ENCODE measurements at regions not wholly inside any gene's neighbourhood (a gene's known extent, or its start where the extent isn't known, plus 50 kb on each side); places are given as distances from the start of the nearest gene placed in this dataset.

DNA sequence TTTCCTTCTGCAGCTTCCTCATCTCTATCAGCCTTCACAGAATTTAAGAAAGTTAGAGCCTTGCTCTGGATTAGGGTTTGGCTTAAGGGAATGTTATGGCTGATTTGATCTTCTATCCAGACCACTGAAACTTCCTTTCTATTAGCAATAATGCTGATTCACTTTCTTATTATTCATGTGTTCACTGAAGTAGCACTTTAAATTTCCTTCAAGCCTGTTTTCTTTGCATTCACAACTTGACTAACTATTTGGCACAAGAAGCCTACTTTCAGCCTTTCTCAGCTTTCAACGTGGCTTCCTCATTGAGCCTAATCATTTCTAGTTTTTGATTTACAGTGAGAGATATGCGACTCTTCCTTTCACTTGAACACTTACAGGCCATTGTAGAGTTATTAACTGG lies 528.5 kb downstream of the PLPP3 start:
- intact Hi-C loops (cut with micrococcal nuclease), result no loop called here
- ATAC-seq, result no peak

DNA sequence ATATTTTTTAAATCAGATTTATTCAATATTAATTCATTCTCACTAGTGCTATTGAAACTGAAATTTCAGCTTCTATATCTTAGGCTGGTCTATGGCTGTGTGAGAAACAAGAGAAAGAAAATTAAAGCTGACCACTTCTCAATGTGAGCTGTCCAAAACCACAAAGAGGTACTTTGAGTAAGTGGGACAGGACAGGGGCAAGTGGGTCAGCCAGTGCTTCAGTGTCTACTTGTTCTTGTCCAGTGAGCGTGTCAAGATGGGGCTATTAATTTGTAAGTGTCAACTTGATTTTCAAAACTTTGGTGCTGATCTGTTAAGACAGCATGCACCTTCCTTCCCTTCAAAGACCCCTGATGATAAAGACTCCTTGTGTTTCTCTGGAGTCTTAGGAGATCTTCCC lies 533.9 kb downstream of the PLPP3 start:
- intact Hi-C loops (cut with micrococcal nuclease), result no loop called here
- DNase-seq (no peak), ATAC-seq (no peak)

More for the DNA sequence above, 528.5 kb downstream of the PLPP3 start:
- DNase-seq, result no peak

DNA sequence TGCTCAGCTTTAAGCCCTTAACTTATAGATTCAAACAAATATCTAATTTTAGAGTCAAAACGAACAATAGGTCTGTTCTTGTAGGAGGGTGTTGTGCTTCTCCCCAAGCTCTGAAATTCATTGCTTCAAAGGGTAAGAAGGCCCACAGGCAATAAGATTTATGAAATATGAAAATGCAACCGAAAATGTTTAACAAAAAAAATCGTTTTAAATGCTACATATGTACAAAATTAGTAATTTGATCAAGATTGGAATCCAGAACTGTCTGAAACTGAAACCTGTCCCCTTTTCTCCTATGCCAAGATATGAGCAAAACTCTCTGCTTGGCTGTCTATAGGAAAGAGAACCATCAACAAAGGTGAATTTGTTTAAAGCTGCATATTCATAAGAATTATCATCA lies 534.3 kb downstream of the PLPP3 start:
- ATAC-seq (no peak), DNase-seq (no peak)
- intact Hi-C loops (cut with micrococcal nuclease), result no loop called here

DNA sequence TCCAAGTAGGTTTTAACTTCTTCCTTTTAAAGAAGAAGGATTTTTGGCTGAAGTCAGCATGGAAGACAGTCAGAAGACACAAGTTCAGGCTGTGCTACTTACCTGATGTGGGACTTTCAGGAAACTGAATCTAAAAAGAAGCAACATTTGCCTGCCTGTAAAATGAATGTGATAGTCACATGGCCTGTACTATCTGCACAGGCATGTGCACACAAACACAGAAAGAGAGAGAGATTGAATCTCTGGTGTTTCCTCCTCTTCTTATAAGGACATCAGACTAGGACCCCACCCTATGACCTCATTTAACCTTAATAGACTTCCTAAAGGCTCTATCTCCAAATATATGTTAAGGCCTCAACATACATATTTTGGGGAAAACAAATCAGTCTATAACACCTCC lies 542.9 kb downstream of the PLPP3 start:
- intact Hi-C loops (cut with micrococcal nuclease), result no loop called here
- no peak for DNase-seq
- no peak for ATAC-seq

DNA sequence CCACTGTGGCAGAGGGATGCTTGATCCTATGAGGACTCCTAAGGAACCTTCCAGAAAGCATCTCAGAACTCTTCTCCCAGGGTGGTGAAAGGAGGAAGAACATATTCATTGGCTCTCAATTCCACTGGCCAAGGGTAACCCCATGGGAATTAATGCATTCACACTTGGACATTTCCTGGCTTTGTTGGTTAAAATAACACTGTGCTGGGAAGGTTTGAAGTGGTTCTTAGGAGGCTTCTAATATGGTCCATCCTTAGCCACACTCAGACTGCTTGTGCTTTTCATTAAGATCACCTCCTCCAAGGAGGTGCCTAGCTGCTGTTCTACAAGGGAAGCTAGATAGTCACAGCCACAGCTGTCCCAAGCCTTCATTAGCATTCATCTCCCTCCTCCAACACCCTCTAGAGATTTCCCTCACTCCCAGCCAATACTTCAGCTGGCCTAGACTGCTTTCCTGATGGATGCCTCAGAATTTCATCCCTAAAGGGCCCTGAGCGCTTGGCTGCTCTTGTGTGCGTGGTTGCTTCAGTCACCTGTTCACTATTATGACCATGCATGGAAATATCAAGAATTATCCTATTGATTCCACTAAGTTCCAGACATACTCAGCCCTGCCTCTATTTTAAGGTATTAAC lies 544.4 kb downstream of the PLPP3 start:
- intact Hi-C loops (cut with micrococcal nuclease), result no loop called here
- peak; percentile 76 for ATAC-seq
- no peak for DNase-seq

DNA sequence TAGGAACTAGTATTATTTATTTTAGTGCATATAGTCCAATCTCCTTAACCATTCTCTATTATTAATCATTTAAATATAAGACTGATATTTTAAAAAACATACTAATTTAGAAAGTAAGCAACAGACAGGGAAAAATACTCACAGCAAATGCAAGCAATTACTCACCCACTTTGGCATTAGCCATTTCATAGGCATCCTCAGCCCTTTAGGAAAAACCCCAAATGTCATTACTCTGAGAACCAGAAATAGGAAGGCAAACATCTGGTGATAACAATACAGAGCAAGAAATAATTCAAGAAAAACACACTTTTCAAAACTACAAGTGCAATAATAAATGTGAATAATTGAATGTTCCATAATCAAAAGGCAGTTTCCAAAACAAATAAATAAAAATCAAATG lies 545.1 kb downstream of the PLPP3 start:
- ATAC-seq (peak; percentile 58), DNase-seq (no peak)
- intact Hi-C loops (cut with micrococcal nuclease), result no loop called here

DNA sequence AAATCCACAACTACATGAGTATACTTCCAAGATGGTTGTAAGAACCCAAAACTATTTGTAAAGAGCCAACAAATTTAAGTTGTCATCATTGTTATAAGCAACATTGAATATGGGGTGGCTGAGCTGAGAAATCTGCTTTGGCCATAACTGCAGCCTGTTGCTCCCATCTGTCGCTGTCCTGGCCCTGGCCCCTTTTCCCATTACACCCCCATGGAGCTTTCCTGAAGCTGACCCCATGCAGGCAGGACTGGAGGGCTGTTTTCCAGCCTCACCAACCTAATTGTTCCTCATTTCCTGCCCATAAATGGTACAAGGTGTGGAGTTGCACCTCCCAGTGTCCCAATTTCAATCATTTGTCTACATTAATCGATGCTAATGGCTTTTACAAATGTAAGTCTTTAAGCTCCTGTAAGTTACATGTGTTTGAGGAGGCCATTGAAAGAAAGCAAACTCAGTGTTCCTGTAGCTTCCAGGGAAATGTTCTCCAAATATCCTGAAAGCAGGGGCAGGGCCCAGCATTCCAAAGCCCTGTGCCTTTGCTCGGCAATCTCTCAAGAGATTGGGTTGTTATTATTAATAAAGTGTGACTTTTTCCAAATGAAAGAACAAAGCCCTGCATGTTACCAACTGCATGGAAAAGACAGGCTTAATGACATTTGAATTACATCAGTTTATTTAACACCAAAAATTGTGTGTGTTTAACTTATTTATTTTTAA lies 545.9 kb downstream of the PLPP3 start:
- intact Hi-C loops (cut with micrococcal nuclease), result no loop called here
- DNase-seq (no peak), ATAC-seq (peak; percentile 46)

DNA sequence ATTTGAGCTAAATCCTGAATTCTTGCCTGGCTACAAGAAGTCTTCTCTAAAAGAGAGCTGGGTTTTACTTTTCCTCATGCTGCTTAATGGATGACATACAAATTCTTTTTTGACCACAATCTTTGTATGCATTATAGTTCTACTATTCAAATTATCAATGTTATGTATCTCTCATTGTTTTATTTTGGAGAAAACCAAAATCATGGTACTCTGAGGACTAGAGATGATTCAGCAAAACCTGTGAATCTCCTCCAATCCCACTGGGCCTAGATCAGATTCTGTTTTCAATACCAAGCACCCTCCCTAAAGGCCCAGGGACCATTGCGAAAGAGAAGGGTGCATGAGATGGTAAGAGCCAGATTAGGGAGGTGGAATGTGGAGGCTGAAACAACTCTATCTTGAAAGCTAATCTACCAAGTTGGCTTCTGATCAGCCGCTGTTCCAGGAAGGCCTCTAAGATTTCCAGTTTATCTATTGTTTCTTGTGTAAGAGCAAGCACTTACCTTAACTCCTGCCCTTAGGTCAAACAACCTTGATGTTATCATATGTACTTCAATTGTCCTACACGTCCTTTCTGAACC lies 547.2 kb downstream of the PLPP3 start:
- ATAC-seq, result no peak
- intact Hi-C loops (cut with micrococcal nuclease), result no loop called here

DNA sequence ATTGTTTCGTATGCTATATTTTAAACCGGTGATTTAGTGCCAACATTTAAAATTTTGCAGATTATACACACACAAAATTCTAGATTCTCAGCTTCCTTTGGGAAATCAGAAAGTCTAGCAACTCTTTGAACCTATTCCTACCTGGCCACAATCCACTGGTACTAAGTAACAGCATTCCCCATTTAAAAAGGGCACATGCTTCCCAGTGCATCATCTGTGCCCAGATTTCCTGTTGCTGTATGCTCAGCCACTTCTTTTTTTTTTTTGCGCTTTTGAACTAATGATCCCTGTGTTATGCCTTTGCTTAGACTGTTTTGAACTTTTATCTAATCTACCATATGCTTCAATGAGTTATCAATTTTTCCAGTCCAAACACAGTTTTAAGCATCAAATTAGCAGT lies 548.4 kb downstream of the PLPP3 start:
- no peak for ATAC-seq
- intact Hi-C loops (cut with micrococcal nuclease), result no loop called here
- no peak for DNase-seq

More for the DNA sequence above, 547.2 kb downstream of the PLPP3 start:
- DNase-seq, result no peak

DNA sequence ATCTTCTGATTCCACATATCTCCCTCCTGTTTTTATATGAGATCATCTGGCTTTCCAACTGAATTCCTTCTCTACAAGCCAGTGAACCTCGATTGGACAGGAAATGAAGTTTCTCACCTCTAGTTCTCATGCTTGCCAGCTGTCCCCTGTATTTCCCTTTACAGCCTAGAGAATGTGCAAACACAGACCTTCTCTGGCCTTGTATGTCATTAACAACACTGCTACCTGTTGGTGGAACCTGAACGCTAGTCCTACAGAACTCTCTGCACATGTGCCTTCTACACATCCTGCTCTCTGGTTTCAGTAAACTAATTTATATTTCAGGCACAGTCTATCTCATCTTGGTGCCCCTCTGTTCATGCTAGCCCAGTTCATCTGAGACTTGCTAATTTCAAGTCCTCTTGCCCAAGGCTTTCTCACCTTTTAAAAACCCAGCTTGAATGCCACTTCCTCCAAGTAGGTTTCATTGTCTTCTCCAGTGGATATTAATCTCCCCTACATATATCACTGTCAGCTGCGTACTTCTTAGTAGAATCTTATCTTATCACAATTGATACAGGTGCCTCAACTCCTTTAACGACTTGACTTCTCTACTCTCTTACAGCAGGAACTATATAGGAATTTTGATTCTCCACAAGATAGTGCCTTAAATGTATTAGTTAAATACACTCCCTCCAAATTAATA lies 549.9 kb downstream of the PLPP3 start:
- DNase-seq, result no peak
- intact Hi-C loops (cut with micrococcal nuclease), result no loop called here
- no peak for ATAC-seq

DNA sequence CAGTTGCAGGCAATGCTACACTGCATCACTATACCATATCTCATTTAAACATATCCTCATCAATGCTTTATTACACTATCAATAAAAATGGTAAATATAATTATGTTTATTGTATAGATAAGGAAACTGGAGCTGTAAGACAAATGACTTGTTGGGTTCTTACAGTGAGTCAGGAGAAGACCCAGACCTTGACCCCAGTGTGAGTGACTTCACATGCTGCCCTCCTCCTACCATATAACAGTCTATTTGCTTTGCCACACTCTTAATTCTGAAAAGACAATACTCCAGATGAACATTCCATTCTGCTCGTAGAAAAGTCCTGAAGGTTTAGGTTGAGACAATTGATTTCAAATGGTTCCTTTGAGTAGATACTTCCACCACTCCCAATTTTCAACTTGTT lies 550.5 kb downstream of the PLPP3 start:
- no peak for DNase-seq
- no peak for ATAC-seq
- intact Hi-C loops (cut with micrococcal nuclease), result no loop called here

DNA sequence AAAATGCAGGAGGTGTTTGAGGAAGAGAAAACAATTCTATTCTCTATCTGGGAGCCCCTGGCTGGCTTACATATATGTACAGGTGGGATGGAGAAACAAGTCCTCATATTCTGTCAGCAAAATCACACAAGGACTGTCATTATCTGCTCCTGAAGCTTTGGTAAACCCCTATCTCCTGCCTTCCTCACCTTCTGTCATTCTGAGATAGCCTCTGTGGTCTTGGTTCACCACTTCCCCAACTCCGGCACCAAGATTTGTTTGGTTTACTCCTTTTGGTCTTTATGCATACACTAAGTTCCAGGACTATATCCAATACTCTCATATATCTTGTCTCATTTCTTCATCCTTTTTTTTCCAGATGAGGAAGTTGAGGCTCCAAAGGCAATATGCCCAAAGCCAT lies 551.1 kb downstream of the PLPP3 start:
- intact Hi-C loops (cut with micrococcal nuclease), result no loop called here
- DNase-seq (no peak), ATAC-seq (no peak)

DNA sequence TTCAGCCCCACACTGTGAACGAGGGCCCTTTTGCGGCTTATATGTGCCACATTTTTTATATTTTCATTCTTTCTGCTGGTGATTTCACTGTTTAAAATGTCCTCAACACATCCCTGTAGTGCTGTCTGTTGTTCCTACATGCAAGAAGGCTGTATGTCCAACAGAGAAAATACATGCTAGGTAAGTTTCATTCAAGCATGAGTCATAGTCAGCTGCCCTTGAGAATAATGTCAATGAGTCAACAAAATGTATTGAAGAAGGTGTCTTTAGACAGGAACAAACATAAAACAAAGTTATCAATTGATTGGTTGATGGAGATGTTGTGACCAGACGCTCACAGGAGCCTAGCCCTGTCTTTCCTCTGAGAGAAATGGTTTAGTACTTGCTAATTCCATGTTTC lies 553.4 kb downstream of the PLPP3 start:
- intact Hi-C loops (cut with micrococcal nuclease), result no loop called here
- ATAC-seq (no peak), DNase-seq (no peak)

DNA sequence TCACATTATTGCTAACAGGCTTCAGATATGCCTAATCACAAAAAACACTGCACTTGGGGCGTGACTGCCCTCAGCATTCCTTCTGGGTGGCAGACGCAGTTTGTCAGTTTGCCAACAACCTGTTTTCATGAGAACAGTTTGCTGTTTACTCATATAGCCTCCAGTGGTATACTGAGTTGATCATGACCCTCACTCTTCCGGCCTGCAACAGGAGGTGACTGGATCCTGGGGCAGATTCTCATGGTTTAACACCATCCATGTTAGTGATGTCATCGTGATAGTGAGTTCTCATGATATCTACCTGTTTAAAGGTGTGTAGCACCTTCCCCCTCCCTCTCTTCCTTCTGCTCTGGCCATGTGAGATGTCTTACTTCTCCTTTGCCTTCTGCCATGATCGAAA lies 555.2 kb downstream of the PLPP3 start:
- intact Hi-C loops (cut with micrococcal nuclease), result no loop called here
- no peak for DNase-seq
- ATAC-seq, result no peak

DNA sequence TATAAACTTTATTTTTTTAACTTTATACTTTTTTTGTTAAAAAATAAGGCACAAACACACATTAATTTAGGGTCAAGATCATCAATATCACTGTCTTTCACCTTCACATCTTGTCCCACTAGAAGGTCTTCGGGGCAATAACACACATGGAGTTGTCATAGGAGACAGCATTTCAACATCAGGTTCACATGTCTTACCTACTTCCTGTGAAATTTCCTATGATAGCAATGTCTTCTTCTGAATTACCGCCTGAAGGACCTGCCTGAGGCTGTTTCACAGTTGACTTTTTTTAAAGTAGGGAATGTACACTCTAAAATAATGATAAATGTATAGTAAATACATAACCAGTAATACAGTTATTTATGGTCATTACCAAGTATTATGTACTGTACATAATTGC lies 559.4 kb downstream of the PLPP3 start:
- intact Hi-C loops (cut with micrococcal nuclease), result no loop called here
- ATAC-seq (no peak), DNase-seq (no peak)

DNA sequence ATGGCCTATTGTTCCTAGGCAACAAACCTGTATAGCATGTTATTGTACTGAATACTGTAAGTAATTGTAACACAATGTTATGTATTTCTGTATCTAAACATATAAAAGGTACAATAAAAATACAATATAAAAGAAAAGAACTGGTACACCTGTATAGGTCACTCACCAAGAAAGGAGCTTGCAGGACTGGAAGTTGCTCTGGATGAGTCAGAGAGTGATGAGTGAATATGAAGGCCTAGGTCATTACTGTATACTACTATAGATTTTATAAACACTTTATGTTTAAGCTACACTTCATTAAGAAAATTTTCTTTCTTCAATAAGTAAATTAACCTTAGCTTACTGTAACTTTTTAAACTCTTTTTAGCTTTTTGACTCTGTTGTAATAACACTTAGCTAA lies 559.9 kb downstream of the PLPP3 start:
- intact Hi-C loops (cut with micrococcal nuclease), result no loop called here

DNA sequence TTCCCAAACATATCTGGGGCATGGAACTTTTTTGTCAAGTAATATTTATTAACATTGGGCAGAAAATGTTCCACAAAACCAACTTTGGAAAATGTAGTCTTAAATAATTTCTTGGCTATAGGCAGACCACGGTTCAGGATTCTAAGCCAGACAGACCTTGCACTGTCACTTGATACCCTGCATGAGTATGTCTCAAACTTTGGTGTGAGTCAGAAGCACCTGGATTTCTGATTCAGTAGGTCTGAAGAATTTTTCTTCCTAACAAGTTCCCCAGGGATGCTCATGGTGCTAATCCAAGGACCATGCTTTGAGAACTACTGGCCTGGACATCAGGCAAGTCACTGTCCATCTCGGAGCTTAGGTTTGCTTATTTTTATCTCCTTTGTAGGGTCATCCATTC lies 562.0 kb downstream of the PLPP3 start:
- ATAC-seq (no peak), DNase-seq (no peak)
- intact Hi-C loops (cut with micrococcal nuclease), result no loop called here

More for the DNA sequence above, 559.9 kb downstream of the PLPP3 start:
- no peak for ATAC-seq
- DNase-seq, result no peak

DNA sequence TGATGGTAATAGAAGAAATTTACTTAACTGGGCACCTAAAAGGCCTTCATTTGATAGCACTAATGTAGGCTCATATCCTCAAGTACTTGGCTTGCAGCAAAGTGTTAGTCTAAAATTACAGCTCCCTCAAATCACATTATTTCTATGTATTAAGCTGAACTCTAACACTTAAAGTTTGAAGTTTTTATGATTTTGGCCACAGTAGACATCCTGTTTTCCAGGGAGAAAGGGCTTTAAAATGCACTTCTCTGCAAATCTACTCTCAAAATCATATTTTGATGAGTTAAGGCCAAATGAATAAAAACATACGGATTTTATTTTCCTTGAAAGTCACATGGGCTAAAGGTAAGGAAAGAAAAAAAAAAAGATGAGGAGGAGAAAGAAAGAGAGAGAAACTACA lies 575.5 kb downstream of the PLPP3 start:
- DNase-seq, result no peak

DNA sequence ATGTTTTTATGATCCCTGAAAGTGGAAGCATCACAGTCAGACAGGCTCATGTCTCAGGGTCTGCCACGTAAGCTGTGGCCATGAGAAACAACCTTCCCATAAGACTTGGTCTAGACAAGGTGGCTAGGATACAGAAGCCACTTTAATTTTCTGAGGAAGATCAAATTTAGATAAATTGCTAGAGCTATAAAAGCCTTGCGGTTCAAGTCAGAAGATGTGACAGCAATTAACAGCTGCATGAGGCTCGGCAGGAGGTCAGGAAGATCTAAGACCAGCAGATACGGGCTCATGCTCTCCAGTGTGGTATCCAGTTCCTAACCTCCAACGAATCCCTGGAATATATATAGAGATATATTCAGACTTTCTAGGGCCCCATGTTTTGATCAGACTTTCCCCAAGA lies 577.1 kb downstream of the PLPP3 start:
- DNase-seq (no peak), ATAC-seq (no peak)
- intact Hi-C loops (cut with micrococcal nuclease), result no loop called here

More for the DNA sequence above, 575.5 kb downstream of the PLPP3 start:
- intact Hi-C loops (cut with micrococcal nuclease), result no loop called here
- ATAC-seq, result no peak

DNA sequence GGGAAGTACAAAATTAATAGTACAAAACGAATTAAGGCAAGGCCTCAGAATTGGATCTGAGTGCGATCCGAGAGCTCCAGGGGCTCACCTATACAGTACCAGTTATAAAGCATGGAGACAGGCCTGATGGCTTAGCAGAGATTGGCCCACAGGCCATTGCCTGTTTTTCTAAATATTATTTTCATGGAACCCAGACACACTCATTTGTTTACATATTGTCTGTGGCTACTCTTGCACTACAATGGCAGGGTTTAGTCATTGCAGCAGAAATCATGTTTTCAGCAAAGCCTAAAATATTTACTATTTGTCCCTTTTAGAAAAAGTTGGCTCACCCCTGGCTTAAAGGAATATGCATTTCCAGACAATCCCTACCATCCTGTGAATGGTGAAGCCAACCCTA lies 578.9 kb downstream of the PLPP3 start:
- intact Hi-C loops (cut with micrococcal nuclease), result no loop called here
- ATAC-seq, result no peak
- no peak for DNase-seq

Data from left ventricle myocardium superior (tissue), 1 donor.